ENCODE measurements at regions not wholly inside any gene's neighbourhood (a gene's known extent, or its start where the extent isn't known, plus 50 kb on each side); places are given as distances from the start of the nearest gene placed in this dataset.
A peak's percentile ranks its signal among the peaks of the same experiment; 100 is the strongest.

GRCh38 chr1:8203056-8203455 lies 114.9 kb upstream of the SLC45A1 start:
- TF ChIP-seq, protein P1, sequence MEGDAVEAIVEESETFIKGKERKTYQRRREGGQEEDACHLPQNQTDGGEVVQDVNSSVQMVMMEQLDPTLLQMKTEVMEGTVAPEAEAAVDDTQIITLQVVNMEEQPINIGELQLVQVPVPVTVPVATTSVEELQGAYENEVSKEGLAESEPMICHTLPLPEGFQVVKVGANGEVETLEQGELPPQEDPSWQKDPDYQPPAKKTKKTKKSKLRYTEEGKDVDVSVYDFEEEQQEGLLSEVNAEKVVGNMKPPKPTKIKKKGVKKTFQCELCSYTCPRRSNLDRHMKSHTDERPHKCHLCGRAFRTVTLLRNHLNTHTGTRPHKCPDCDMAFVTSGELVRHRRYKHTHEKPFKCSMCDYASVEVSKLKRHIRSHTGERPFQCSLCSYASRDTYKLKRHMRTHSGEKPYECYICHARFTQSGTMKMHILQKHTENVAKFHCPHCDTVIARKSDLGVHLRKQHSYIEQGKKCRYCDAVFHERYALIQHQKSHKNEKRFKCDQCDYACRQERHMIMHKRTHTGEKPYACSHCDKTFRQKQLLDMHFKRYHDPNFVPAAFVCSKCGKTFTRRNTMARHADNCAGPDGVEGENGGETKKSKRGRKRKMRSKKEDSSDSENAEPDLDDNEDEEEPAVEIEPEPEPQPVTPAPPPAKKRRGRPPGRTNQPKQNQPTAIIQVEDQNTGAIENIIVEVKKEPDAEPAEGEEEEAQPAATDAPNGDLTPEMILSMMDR (IDR thresholded peaks at IDR 0.05; ENCODE audit: low read depth, low read length) = no peak
- no peak overlapping the region for H3K4me3 ChIP-seq (ENCODE audit: low read depth, low read length)

DNA sequence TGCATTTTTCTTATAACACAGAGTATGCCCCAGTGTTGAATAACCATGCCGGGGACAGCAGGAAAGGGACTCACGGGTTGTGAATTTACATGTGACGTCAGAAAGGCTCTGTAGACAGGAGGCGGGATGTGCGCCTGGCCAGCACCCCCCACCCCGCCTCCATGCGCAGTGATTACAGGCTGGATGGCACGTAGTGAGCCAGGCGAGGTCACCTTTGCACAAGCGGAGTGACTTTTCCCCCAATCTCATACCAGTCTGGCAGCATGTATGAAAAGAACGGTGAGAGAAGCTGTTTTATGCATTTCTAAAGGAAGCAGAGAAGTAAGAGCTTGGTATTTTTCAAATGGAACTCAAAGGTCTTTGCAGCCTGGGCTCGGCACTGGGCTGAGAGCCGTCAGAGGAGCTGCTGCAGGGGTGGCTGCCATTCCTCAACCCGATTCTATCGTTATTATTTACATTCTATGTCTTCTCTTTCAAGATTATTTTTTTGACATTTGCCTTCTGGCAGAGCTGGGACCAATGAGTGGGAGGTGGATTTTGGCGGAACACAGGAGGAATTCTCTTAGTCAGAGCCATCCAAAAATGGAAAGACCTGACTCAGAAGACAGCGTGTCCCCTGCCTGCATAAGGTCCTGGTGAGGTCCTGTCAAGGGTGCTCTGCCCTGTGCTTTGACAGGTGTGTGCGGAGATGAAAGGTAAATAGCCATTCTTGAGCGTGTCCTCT lies 115.6 kb upstream of the SLC45A1 start:
- TF ChIP-seq, protein P1 (IDR thresholded peaks at IDR 0.05; ENCODE audit: low read depth, low read length) = no peak

GRCh38 chr1:8201331-8201861 lies 116.5 kb upstream of the SLC45A1 start:
- TF ChIP-seq, protein P1 (IDR thresholded peaks at IDR 0.05; ENCODE audit: low read depth, low read length) = no peak
- H3K4me3 ChIP-seq (ENCODE audit: low read depth, low read length) = peak overlapping the region; percentile 9

More for the DNA sequence above, 115.6 kb upstream of the SLC45A1 start:
- peak overlapping the region; percentile 45 for H3K4me3 ChIP-seq (ENCODE audit: low read depth, low read length)

- TF ChIP-seq, protein P1 (IDR thresholded peaks at IDR 0.05; ENCODE audit: low read depth, low read length) = no peak
- no peak overlapping the region for H3K4me3 ChIP-seq (ENCODE audit: low read depth, low read length)
Measured at GRCh38 chr1:8200317-8201115, 117.4 kb upstream of the SLC45A1 start.

DNA sequence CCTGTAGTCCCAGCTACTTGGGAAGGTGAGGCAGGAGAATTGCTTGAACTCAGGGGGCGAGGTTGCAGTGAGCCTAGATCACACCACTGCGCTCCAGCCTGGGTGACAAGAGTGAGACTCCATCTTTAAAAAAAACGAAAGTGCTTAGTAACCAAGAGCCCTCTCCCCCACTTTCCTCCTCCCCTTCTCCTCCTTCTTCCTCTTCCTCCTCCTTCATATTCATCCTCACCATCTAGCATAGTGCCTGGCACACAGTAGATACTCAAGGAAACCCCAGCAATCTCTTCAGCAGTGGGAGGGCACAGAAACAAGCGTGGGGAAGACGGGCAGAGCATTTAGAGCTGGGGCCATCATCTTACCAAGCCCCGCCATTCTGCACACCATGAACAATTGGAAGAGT lies 119.4 kb upstream of the SLC45A1 start:
- no peak overlapping the region for H3K4me3 ChIP-seq (ENCODE audit: low read depth, low read length)
- TF ChIP-seq, protein P1 (IDR thresholded peaks at IDR 0.05; ENCODE audit: low read depth, low read length) = no peak

- H3K4me3 ChIP-seq (ENCODE audit: low read depth, low read length) = no peak overlapping the region
Measured at GRCh38 chr1:8197493-8198282, 120.2 kb upstream of the SLC45A1 start.

More at GRCh38 chr1:8197493-8198282, 120.2 kb upstream of the SLC45A1 start:
- TF ChIP-seq, protein P1 (IDR thresholded peaks at IDR 0.05; ENCODE audit: low read depth, low read length) = no peak

Measured in WI38 (cell line).